ENCODE measurements at regions not wholly inside any gene's neighbourhood (a gene's known extent, or its start where the extent isn't known, plus 50 kb on each side); places are given as distances from the start of the nearest gene placed in this dataset.

DNA sequence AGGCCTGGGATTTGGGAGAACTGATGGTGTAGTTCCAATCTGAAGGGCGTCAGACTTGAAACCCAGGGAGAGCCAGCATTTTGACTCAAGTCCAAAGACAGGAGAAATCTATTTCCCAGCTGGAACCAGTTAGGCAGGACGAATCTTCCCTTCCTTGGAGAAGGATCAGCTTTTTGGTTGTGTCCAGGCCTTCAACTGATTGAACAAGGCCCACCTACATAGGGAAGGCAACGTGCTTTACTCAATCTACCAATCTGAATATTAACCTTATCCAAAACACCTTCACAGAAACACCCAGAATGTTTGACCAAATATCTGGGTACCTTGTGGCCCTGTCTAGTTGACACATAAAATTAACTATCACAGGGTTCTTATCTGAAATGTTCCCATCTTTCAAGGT is 221.9 kb upstream of the DLGAP1 start:
- ATAC-seq (no peak), FAIRE-seq (no peak), DNase-seq (ENCODE audit: extremely low read depth in 1 of 4, low spot score in 3 of 4) (no peak)
- Histone ChIP-seq H3K9me3 (replicated peaks; ENCODE audit: control insufficient read depth, insufficient read depth, low read depth, low read length) (no peaks in the 10 kb centered on the region; the same call in 1 of the 2 replicates), H3K27me3 (ENCODE audit: control insufficient read depth in 2 of 2, insufficient read depth in 2 of 2, low read length in 2 of 2) (no peaks in the 10 kb centered on the region), H3K4me1 (replicated peaks in 1 of 2; ENCODE audit: control insufficient read depth in 2 of 2, insufficient read depth in 2 of 2, low read length in 2 of 2) (no peaks in the 10 kb centered on the region), H3K9ac (ENCODE audit: insufficient read depth in 1 of 2, low read depth in 2 of 2, low read length in 2 of 2) (no peak overlapping the region), H4K20me1 (replicated peaks; ENCODE audit: control insufficient read depth, insufficient read depth, low read length) (no peaks in the 10 kb centered on the region), H3K9me1 (ENCODE audit: control insufficient read depth, insufficient read depth, low read length) (no peaks in the 10 kb centered on the region), H3K4me3 (no peak overlapping the region), H3K36me3 (ENCODE audit: control insufficient read depth, insufficient read depth, low read length) (no peaks in the 10 kb centered on the region), H3K79me2 (ENCODE audit: control insufficient read depth, insufficient read depth, low read length) (no peaks in the 10 kb centered on the region), H3K27ac (ENCODE audit: extremely low read depth, low read depth, low read length) (no peak overlapping the region), H3K4me2 (ENCODE audit: insufficient read depth, low read length) (no peak overlapping the region), H2AFZ (ENCODE audit: low read depth, low read length) (no peak overlapping the region)
- no peak for TF ChIP-seq NUFIP1 (IDR thresholded peaks at IDR 0.05; ENCODE audit: partially characterized antibody)
- peak; percentile 90 for TF ChIP-seq ZNF134 (CRISPR knock-in tag; conservative IDR thresholded peaks at IDR 0.05)
- ChIA-PET POLR2A (no interaction called here), CTCF (ENCODE audit: low intra/inter-chr PET ratio) (no interaction called here)
- intact Hi-C loops (cut with micrococcal nuclease) (no loop called here), in situ Hi-C loops (cut with MboI) (no loop called here)
- WGBS (ENCODE audit: insufficient coverage, low coverage, missing lambda C conversion rate), result 2% methylated on average over 3 of the region's 3 CpGs
- no TSS peak for BruUV-seq (replicated peaks)

DNA sequence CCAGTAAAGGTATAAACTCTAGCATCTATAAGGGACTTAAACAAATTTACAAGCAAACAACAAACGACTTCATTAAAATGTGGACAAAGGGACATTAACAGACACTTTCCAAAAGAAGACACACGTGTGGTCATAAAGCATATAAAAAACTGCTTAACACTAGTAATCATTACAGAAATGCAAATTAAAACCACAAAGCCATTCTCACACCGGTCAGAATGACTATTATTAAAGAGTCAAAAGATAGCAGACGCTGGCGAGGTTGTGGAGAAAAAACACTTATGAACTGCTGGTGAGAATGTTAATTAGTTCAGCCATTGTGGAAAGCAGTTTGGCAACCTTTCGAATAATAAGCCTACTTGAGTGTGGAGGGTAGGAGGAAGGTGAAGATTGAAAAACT is 217.1 kb upstream of the DLGAP1 start:
- no peak for FAIRE-seq

More for the DNA sequence above, 217.1 kb upstream of the DLGAP1 start:
- no peak overlapping the region for H2AFZ ChIP-seq (ENCODE audit: low read depth, low read length)
- ChIA-PET CTCF (ENCODE audit: low intra/inter-chr PET ratio) (no interaction called here), POLR2A (no interaction called here)
- no peak overlapping the region for H3K4me2 ChIP-seq (ENCODE audit: insufficient read depth, low read length)
- H3K27me3 ChIP-seq (ENCODE audit: control insufficient read depth in 2 of 2, insufficient read depth in 2 of 2, low read length in 2 of 2), result no peaks in the 10 kb centered on the region
- intact Hi-C loops (cut with micrococcal nuclease), result no loop called here
- no peaks in the 10 kb centered on the region for H3K9me1 ChIP-seq (ENCODE audit: control insufficient read depth, insufficient read depth, low read length)
- no peaks in the 10 kb centered on the region; the same call in 1 of the 2 replicates for H3K9me3 ChIP-seq (replicated peaks; ENCODE audit: control insufficient read depth, insufficient read depth, low read depth, low read length)
- no peak overlapping the region for H3K9ac ChIP-seq (ENCODE audit: insufficient read depth in 1 of 2, low read depth in 2 of 2, low read length in 2 of 2)
- H3K27ac ChIP-seq (ENCODE audit: extremely low read depth, low read depth, low read length), result no peak overlapping the region
- in situ Hi-C loops (cut with MboI), result no loop called here
- no peak for ATAC-seq
- no peak for TF ChIP-seq CC2D1A (IDR thresholded peaks at IDR 0.05)
- 0% methylated on average over 6 of the region's 6 CpGs for WGBS (ENCODE audit: insufficient coverage, low coverage, missing lambda C conversion rate)
- BruUV-seq (replicated peaks), result no TSS peak
- no peaks in the 10 kb centered on the region for H4K20me1 ChIP-seq (replicated peaks; ENCODE audit: control insufficient read depth, insufficient read depth, low read length)
- H3K36me3 ChIP-seq (ENCODE audit: control insufficient read depth, insufficient read depth, low read length), result no peaks in the 10 kb centered on the region
- no peak overlapping the region for H3K4me3 ChIP-seq
- no peaks in the 10 kb centered on the region for H3K4me1 ChIP-seq (replicated peaks in 1 of 2; ENCODE audit: control insufficient read depth in 2 of 2, insufficient read depth in 2 of 2, low read length in 2 of 2)
- DNase-seq (ENCODE audit: extremely low read depth in 1 of 4, low spot score in 3 of 4), result no peak
- H3K79me2 ChIP-seq (ENCODE audit: control insufficient read depth, insufficient read depth, low read length), result no peaks in the 10 kb centered on the region
